ENCODE measurements at regions not wholly inside any gene's neighbourhood (a gene's known extent, or its start where the extent isn't known, plus 50 kb on each side); places are given as distances from the start of the nearest gene placed in this dataset.

DNA sequence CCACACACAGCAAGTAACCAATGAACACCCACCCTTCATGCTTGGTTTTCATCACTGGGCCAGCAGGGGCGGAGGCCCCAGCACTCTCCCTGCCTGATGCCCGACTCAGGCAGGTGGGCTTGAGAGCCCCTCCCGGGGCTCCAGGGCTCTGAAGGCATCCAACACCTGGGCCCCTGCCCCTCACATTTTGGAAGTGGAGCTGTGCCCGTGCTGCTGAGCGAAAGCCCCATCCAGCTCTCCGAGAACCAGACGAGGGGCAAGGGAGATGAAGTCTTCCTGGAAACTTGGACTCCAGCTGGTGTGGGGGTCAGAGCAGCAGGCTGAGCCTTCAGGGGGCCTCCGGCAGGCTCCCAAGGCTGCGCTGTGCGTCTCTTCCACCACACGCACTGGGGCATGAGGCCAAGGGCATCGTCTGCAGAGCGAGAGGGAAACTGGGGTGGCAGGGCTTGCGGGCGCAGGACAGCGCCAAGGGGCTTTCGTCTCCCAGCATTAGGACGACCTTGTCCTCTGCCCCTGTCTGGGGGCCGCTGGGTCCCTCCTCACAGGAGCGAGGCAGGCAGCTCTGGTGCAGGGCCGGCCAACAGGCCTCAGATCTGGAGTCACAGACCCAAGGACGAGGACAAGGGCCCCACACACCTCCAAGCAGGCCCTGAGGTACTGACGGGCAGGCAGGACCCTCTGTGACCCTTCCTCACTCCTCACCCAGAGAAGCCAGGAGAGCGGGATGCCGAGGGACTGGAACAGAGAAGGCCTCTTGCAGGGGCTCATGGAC, 108.3 kb upstream of the FAM20C start:
- Histone ChIP-seq H3K27me3 (ENCODE audit: control insufficient read depth in 5 of 5, insufficient read depth in 4 of 5, low read length in 5 of 5) (peaks cover 0 to 4% (median 0%) of the 10 kb centered on the region in 5 donors), H3K27ac (ENCODE audit: low read depth, low read length) (no peak overlapping the region), H3K9ac (ENCODE audit: low read length in 5 of 5) (no peak overlapping the region), H3K4me3 (ENCODE audit: low read depth in 1 of 5, low read length in 5 of 5) (no peak overlapping the region), H3K4me1 (ENCODE audit: control insufficient read depth in 5 of 5, insufficient read depth in 5 of 5, low read length in 5 of 5) (peaks cover 5 to 32% (median 22%) of the 10 kb centered on the region in 5 donors), H3K36me3 (ENCODE audit: control insufficient read depth in 5 of 5, insufficient read depth in 5 of 5, low read length in 5 of 5) (no peaks in the 10 kb centered on the region), H3K9me3 (ENCODE audit: control insufficient read depth in 5 of 5, low read length in 5 of 5) (no peaks in the 10 kb centered on the region)

DNA sequence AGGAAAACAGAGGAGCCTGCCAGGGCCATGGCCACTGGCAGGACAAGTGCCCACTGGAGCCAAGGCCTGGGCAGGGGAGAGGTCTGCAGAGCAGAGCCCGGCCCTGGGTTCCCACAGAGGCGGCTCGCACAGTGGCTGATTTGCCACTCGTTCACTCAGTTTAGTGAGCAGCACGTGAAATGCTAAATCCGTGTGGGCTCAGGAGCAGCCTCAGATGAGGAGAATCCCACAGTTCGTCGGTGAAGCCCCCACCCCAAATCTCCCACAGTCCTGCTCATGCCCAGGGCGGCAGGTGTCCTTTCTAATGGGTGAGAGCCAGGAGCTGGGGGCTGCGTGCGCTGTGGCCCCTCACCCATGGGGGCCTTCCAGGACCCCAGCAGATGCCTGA, 107.7 kb upstream of the FAM20C start:
- H3K27ac ChIP-seq (ENCODE audit: low read depth, low read length), result no peak overlapping the region
- H3K4me3 ChIP-seq (ENCODE audit: low read depth in 1 of 5, low read length in 5 of 5), result no peak overlapping the region
- no peaks in the 10 kb centered on the region for H3K36me3 ChIP-seq (ENCODE audit: control insufficient read depth in 5 of 5, insufficient read depth in 5 of 5, low read length in 5 of 5)
- H3K9me3 ChIP-seq (ENCODE audit: control insufficient read depth in 5 of 5, low read length in 5 of 5), result no peaks in the 10 kb centered on the region
- H3K4me1 ChIP-seq (ENCODE audit: control insufficient read depth in 5 of 5, insufficient read depth in 5 of 5, low read length in 5 of 5), result peaks cover 7 to 38% (median 28%) of the 10 kb centered on the region in 5 donors
- no peak overlapping the region for H3K9ac ChIP-seq (ENCODE audit: low read length in 5 of 5)
- peaks cover 0 to 4% (median 0%) of the 10 kb centered on the region in 5 donors for H3K27me3 ChIP-seq (ENCODE audit: control insufficient read depth in 5 of 5, insufficient read depth in 4 of 5, low read length in 5 of 5)

DNA sequence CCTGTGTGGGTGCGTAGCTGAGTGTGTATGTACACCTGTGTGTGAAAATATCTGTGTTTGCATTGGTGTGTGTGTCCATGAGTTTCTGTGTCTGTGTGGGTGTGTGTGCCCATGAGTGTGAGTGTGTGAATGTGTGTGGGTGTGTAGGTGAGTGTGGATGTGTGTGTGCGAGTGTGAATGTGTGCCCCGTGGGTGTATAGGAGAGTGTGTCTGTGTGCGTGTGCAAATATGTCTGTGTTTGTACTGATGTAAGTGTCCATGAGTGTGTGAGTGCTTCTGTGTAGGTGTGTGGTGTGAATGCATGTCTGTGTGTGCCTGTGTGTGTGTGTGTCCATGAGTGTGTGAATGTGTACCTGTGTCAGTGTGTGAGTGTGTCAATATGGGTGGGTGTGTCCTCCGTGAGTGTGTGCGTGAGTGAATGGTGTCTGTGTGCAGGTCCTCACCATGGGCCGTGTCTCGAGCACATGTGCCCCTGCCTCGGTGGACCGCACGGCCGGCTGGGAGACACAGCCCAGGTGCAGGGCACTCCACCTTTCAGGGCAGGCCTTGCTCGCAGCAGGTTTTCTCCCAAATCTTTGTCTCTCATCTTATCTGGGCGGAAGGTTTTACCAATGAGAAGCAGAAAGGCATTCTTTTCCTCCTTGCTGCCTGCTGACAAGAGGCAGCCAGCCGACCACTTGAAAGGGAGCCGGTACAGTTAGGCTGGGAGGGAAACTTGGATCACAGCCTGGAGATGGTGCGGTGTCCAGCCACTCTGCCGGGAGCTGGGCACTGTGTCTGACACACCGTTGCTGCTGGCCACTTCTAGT, 107.1 kb upstream of the FAM20C start:
- Histone ChIP-seq H3K4me1 (ENCODE audit: control insufficient read depth in 5 of 5, insufficient read depth in 5 of 5, low read length in 5 of 5) (peaks cover 11 to 44% (median 35%) of the 10 kb centered on the region in 5 donors), H3K27ac (ENCODE audit: low read depth, low read length) (no peak overlapping the region), H3K27me3 (ENCODE audit: control insufficient read depth in 5 of 5, insufficient read depth in 4 of 5, low read length in 5 of 5) (peaks cover 0 to 4% (median 0%) of the 10 kb centered on the region in 5 donors), H3K9ac (ENCODE audit: low read length in 5 of 5) (no peak overlapping the region), H3K4me3 (ENCODE audit: low read depth in 1 of 5, low read length in 5 of 5) (no peak overlapping the region), H3K36me3 (ENCODE audit: control insufficient read depth in 5 of 5, insufficient read depth in 5 of 5, low read length in 5 of 5) (no peaks in the 10 kb centered on the region), H3K9me3 (ENCODE audit: control insufficient read depth in 5 of 5, low read length in 5 of 5) (no peaks in the 10 kb centered on the region)

DNA sequence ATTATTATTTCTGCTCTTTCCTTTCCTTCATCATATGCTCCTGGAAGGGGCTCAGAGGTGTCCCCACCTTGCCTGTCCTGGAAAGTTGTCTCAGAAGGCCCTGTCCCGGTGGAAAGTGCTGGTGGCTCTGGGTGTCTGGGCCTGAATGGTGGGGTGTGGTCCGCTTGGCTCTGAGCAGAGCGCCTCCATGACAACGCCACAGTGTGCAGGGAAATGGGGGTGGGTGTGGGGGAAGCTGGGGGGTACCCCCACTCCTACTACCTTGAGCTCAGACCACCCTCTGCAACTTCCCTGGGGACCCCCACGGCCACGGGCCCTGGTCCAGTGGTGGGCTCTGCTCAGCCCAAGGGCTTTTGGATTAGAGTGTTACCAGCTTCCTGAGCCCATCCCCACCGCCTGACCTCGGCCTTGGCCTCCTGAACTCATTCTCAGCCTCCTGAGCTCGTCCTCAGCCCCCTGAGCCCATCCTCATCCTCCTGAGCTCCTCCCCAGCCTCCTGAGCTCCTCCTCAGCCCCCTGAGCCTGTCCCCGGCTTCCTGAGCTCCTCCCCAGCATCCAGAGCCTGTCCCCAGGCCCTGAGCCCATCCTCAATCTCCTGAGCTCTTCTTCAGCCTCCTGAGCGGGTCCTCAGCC, 106.4 kb upstream of the FAM20C start:
- Histone ChIP-seq H3K27me3 (ENCODE audit: control insufficient read depth in 5 of 5, insufficient read depth in 4 of 5, low read length in 5 of 5) (peaks cover 0 to 4% (median 0%) of the 10 kb centered on the region in 5 donors), H3K9ac (ENCODE audit: low read length in 5 of 5) (no peak overlapping the region), H3K36me3 (ENCODE audit: control insufficient read depth in 5 of 5, insufficient read depth in 5 of 5, low read length in 5 of 5) (no peaks in the 10 kb centered on the region), H3K9me3 (ENCODE audit: control insufficient read depth in 5 of 5, low read length in 5 of 5) (no peaks in the 10 kb centered on the region), H3K4me1 (ENCODE audit: control insufficient read depth in 5 of 5, insufficient read depth in 5 of 5, low read length in 5 of 5) (peaks cover 14 to 50% (median 40%) of the 10 kb centered on the region in 5 donors), H3K27ac (ENCODE audit: low read depth, low read length) (no peak overlapping the region), H3K4me3 (ENCODE audit: low read depth in 1 of 5, low read length in 5 of 5) (no peak overlapping the region)

DNA sequence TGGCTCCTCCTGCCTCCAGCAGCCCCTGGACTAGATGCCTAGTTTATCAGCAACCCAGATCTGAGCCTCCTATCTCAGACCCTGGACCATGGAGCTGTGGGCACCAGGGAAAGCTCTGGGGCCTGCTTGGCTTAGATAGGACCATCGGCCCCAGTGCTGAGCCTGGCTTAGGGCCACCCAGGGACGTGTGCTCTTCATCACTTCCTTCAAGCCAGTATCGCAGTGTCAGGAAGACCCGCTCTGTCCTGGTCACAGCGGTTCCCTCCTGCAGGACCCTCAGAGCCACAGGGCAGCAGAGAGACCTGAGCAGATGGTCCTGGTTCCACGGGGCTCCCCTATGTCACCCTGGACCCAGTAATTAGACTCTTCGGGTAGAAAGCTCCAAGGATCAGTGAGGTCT, 105.7 kb upstream of the FAM20C start:
- Histone ChIP-seq H3K27ac (ENCODE audit: low read depth, low read length) (no peak overlapping the region), H3K9ac (ENCODE audit: low read length in 5 of 5) (no peak overlapping the region), H3K4me3 (ENCODE audit: low read depth in 1 of 5, low read length in 5 of 5) (no peak overlapping the region), H3K27me3 (ENCODE audit: control insufficient read depth in 5 of 5, insufficient read depth in 4 of 5, low read length in 5 of 5) (peaks cover 0 to 4% (median 0%) of the 10 kb centered on the region in 5 donors), H3K36me3 (ENCODE audit: control insufficient read depth in 5 of 5, insufficient read depth in 5 of 5, low read length in 5 of 5) (no peaks in the 10 kb centered on the region), H3K9me3 (ENCODE audit: control insufficient read depth in 5 of 5, low read length in 5 of 5) (no peaks in the 10 kb centered on the region), H3K4me1 (ENCODE audit: control insufficient read depth in 5 of 5, insufficient read depth in 5 of 5, low read length in 5 of 5) (peaks cover 13 to 50% (median 37%) of the 10 kb centered on the region in 5 donors)

- Histone ChIP-seq H3K27ac (ENCODE audit: low read depth, low read length) (no peak overlapping the region), H3K4me1 (ENCODE audit: control insufficient read depth in 5 of 5, insufficient read depth in 5 of 5, low read length in 5 of 5) (peaks cover 13 to 50% (median 36%) of the 10 kb centered on the region in 5 donors), H3K9ac (ENCODE audit: low read length in 5 of 5) (no peak overlapping the region), H3K4me3 (ENCODE audit: low read depth in 1 of 5, low read length in 5 of 5) (no peak overlapping the region), H3K27me3 (ENCODE audit: control insufficient read depth in 5 of 5, insufficient read depth in 4 of 5, low read length in 5 of 5) (no peaks in the 10 kb centered on the region), H3K9me3 (ENCODE audit: control insufficient read depth in 5 of 5, low read length in 5 of 5) (no peaks in the 10 kb centered on the region), H3K36me3 (ENCODE audit: control insufficient read depth in 5 of 5, insufficient read depth in 5 of 5, low read length in 5 of 5) (no peaks in the 10 kb centered on the region)
Measured at GRCh38 chr7:87047-87446, 105.3 kb upstream of the FAM20C start.

GRCh38 chr7:87671-88070, 104.7 kb upstream of the FAM20C start:
- H3K4me1 ChIP-seq (ENCODE audit: control insufficient read depth in 5 of 5, insufficient read depth in 5 of 5, low read length in 5 of 5), result peaks cover 13 to 50% (median 34%) of the 10 kb centered on the region in 5 donors
- H3K27me3 ChIP-seq (ENCODE audit: control insufficient read depth in 5 of 5, insufficient read depth in 4 of 5, low read length in 5 of 5), result no peaks in the 10 kb centered on the region
- H3K4me3 ChIP-seq (ENCODE audit: low read depth in 1 of 5, low read length in 5 of 5), result no peak overlapping the region
- no peaks in the 10 kb centered on the region for H3K9me3 ChIP-seq (ENCODE audit: control insufficient read depth in 5 of 5, low read length in 5 of 5)
- H3K27ac ChIP-seq (ENCODE audit: low read depth, low read length), result no peak overlapping the region
- no peak overlapping the region for H3K9ac ChIP-seq (ENCODE audit: low read length in 5 of 5)
- H3K36me3 ChIP-seq (ENCODE audit: control insufficient read depth in 5 of 5, insufficient read depth in 5 of 5, low read length in 5 of 5), result no peaks in the 10 kb centered on the region

DNA sequence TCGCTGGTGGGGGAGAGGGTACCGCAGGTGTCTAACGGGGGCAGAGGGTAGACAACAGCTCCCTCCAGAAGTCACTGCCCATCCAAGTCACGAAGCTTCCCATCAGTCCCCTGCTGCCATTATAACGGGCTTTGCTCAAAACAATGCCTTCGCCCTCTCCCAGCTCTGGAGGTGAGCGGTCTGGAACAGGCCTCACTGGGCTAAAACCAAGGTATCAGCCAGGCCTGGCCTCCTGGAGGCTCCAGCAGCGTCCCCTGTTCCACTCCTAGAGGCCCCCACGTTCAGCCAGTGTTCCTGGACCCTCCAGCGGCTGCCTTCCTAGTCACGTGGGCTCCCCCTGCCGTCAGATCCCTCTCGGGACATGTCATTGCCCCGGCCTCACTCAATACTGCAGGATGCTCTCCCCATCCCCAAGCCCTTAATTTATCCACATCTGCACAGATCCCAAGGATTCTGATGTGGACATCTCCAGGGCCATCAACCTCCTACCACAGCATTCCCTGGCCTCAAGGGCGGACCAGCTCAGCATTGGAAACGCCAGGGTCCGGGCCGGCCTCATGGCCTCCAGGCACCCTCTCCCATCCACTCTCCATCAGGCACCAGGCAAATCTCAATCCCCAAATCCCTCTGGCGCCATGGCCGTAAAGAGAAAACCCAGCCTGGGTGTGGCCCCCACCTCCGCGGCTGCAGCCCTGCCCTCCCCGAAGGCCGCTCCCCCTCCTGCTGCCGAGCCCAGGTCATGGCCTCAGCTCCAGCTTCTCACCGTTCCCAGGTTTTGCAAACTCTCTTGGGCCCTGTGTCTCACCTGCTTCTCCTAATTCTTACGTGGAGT, 104.1 kb upstream of the FAM20C start:
- peak overlapping the region; percentile 84 for H3K27ac ChIP-seq (ENCODE audit: low read depth, low read length)
- no peaks in the 10 kb centered on the region for H3K36me3 ChIP-seq (ENCODE audit: control insufficient read depth in 5 of 5, insufficient read depth in 5 of 5, low read length in 5 of 5)
- H3K4me1 ChIP-seq (ENCODE audit: control insufficient read depth in 5 of 5, insufficient read depth in 5 of 5, low read length in 5 of 5), result peaks cover 13 to 44% (median 32%) of the 10 kb centered on the region in 5 donors

GRCh38 chr7:88927-89231, 103.5 kb upstream of the FAM20C start:
- Histone ChIP-seq H3K9ac (ENCODE audit: low read length in 5 of 5) (peak overlapping the region in 1 of 5 donors; percentile 48), H3K36me3 (ENCODE audit: control insufficient read depth in 5 of 5, insufficient read depth in 5 of 5, low read length in 5 of 5) (no peaks in the 10 kb centered on the region), H3K4me3 (ENCODE audit: low read depth in 1 of 5, low read length in 5 of 5) (no peak overlapping the region), H3K9me3 (ENCODE audit: control insufficient read depth in 5 of 5, low read length in 5 of 5) (no peaks in the 10 kb centered on the region), H3K27me3 (ENCODE audit: control insufficient read depth in 5 of 5, insufficient read depth in 4 of 5, low read length in 5 of 5) (peaks cover 0 to 2% (median 0%) of the 10 kb centered on the region in 5 donors), H3K27ac (ENCODE audit: low read depth, low read length) (peak overlapping the region; percentile 84), H3K4me1 (ENCODE audit: control insufficient read depth in 5 of 5, insufficient read depth in 5 of 5, low read length in 5 of 5) (peaks cover 13 to 39% (median 28%) of the 10 kb centered on the region in 5 donors)

More for the DNA sequence above, 104.1 kb upstream of the FAM20C start:
- Histone ChIP-seq H3K27me3 (ENCODE audit: control insufficient read depth in 5 of 5, insufficient read depth in 4 of 5, low read length in 5 of 5) (peaks cover 0 to 2% (median 0%) of the 10 kb centered on the region in 5 donors), H3K9ac (ENCODE audit: low read length in 5 of 5) (no peak overlapping the region), H3K9me3 (ENCODE audit: control insufficient read depth in 5 of 5, low read length in 5 of 5) (no peaks in the 10 kb centered on the region), H3K4me3 (ENCODE audit: low read depth in 1 of 5, low read length in 5 of 5) (no peak overlapping the region)

Data from subcutaneous abdominal adipose tissue (tissue), 5 donors.